Stimulated activated CD8-positive, alpha-beta memory T cell treated with anti-CD3 and anti-CD28 coated beads, Interleukin-2, amount 100 ng/mL, for 1 hour (primary cell): ENCODE measurements at regions not wholly inside any gene's neighbourhood (a gene's known extent, or its start where the extent isn't known, plus 50 kb on each side); places are given as distances from the start of the nearest gene placed in this dataset.
"Not testable (repeated sequence)": the region's sequence is repeated elsewhere in the genome, so short reads cannot be mapped to it uniquely, and the experiment has no call there.

ENCODE experiments used
- DNase-seq, 2 donors: peaks; one replicate each; pipeline ENCODE4 v3.0.0-alpha.2; 2020; ENCODE audit warnings: low read depth in 2 of 2

DNA sequence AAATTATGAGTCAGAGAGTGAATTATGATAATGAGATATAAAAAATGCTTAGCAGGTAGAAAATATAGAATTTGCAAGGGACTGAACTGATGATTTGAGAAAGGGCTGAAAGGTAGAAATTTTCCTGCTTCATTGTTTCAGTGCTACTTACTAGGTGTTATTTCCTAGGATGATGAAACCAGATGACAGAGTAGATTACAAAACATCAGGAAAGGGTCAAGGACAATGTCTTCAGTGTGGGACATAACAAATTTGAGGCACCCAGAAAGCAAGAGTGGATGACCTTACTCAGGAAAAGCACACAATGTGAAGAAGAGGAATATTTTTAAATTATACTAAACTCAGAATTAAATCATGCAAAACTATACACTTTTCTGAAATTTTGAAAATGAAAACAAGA lies 102.1 kb downstream of the SHCBP1 start:
- no peak for DNase-seq

DNA sequence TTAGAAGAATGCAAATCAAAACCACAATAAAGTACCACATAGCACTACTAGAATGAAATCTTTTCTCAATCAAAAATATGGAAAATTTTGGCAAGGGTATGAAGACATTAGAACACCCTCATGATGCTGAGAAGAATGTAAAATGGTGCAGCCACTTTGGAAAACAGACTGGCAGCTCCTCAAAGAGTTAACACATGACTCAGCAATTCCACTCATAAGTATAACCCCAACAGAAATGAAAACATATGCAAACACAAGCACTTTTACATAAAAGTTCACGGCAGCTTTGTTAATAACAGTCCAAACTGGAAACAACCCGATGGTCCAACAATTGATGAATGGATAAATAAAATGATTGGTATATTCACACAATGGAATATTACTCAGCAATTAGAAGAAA lies 124.5 kb downstream of the SHCBP1 start:
- DNase-seq, result no peak

DNA sequence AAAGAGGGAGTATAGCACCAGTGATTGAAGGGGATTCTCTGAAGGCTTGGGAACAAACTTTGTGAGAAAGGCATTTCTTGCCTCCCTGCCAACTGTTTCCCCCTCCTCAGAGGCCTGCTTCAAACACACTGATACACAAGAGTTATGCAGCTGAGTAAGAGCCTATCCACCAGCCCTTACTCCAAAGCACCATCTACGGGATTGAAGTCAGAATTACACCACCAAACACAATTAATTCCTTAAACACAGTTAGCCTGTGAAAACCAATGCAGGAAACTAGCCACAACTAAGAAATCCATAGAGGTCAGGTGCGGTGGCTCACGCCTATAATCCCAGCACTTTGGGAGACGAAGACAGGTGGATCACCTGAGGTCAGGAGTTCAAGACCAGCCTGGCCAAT lies 138.3 kb downstream of the SHCBP1 start:
- no peak for DNase-seq

DNA sequence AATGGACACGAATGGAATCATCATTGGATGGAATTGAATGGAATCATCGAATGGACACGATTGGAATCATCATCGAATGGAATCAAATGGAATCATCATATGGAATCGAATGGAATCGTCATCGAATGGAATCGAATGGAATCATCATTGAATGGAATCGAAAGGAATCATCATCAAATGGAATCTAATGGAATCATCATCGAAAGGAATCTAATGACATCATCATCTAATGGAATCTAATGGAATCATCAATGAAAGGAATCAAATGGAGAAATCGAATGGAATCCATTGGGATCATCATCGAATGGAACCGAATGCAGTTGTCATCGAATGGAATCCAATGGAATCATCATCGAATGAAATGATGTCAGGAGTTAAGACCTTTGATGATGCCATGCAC lies 154.9 kb downstream of the SHCBP1 start:
- DNase-seq, result no peak

DNA sequence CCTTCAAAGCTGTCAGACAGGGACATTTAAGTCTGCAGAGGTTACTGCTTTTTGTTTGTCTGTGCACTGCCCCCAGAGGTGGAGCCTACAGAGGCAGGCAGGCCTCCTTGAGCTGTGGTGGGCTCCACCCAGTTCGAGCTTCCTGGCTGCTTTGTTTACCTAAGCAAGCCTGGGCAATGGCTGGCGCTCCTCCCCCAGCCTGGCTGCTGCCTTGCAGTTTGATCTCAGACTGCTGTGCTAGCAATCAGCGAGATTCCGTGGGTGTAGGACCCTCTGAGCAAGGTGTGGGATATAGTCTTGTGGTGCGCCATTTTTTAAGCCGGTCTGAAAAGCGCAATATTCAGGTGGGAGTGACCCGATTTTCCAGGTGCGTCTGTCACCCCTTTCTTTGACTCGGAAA lies 166.4 kb downstream of the SHCBP1 start:
- not testable (repeated sequence) for DNase-seq

DNA sequence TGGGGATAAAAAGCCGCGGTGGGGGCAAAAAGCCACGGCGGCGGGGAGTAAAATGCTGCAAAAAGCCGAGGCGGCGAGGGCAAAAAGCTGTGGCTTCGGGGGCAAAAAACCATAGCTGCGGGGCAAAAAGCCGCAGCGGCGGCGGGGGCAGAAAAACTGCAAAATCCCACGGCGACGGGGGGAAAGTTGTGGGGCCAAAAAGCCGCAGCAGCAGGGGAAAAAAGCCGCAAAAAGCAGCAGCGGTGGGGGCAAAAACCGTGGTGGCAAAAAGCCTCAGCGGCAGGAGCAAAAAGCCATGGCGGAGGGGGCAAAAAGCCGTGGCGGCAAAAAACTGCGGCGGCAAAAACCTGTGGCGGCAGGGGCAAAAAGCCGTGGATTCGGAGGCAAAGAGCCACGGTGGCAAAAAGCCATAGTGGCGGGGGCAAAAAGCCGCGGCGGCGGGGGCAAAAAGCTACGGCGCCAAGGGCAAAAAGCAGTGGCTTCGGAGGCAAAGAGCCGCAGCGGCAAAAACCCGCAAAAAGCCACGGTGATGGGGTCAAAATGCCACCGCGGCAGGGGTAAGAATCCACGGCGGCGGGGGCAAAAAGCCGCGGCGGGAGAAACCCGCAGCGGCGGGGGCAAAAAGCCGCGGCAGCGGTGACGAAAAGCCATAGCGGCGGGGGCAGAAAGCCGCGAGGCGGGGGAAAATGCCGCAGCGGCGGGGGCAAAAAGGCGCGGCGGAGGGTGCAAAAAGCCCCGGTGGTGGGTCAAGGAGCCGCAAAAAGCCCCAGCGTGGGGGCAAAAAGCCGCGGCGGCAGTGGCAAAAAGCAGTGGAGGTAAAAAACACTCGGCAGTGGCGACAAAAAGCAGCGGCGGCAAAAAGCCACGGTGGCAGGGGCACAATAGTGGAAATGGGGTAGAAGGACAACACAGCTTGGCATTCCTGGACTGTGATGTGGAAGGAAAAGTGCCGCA lies 192.8 kb downstream of the SHCBP1 start:
- no peak for DNase-seq

DNA sequence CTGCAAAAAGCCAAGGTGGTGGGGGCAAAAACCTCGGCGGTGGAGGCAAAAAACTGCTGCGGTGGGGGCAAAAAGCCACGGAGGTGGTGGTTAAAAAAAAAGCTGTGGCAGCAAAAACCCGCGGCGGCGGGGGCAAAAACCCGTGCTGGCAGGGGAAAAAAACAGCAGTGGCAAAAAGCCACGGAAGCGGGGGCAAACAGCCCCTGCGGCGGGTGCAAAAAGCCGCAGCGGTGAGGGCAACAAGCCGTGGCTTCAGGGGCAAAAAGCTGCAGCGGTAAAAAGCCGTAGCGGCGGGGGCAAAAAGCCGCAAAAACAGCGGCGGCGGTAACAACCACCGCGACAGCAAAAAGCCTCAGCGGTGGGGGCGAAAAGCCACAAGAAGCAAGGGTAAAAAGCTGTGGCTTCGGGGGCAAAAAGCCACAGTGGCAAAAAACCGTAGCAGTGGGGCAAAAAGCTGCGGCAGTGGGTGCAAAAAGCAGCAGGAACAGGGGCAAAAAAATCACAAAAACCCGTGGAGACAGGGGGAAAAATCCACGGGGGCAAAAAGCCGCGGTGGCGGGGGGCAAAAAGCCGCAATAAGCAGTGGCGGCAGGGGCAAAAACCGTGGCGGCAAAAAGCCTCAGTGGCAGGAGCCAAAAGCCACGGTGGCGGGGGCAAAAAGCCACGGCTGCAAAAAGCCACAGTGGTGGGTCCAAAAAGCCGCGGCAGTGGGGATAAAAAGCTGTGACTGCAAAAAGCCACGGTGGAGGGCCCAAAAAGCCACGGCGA lies 193.7 kb downstream of the SHCBP1 start:
- no peak for DNase-seq

DNA sequence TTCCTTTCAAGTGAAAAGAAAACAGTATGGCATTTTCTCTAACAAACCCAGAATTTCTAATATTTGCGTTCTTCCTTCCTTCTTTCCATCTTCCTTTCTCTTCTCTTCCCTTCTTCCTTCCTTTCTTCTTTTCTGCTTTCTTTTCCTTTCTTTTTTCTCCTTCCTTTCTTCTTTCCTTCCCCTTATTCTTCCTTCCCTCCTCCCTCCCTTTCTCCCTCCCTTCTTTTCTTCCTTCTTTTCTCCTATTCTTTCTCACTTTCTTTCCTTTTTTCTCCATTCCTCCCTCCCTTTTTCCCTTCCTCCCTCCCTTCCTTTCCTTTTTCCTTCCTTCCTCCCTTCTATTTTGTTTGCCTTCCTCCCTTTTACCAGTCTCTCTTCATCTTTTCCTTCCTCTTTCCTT lies 194.8 kb downstream of the SHCBP1 start:
- no peak for DNase-seq

DNA sequence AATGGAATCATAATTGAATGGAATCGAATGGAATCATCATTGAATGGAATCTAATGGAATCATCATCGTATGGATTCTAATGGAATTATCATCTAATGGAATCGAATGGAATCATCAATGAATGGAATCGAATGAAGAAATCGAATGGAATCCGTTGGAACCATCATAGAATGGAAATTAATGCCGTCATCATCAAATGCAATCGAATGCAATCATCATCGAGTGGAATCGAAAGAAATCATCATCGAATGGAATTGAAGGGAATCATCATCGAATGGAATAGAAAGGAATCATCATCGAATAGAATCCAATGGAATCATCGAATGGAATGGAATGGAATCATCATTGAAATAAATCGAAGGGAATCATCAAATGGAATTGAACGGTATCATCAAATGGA lies 217.2 kb downstream of the SHCBP1 start:
- DNase-seq, result no peak

DNA sequence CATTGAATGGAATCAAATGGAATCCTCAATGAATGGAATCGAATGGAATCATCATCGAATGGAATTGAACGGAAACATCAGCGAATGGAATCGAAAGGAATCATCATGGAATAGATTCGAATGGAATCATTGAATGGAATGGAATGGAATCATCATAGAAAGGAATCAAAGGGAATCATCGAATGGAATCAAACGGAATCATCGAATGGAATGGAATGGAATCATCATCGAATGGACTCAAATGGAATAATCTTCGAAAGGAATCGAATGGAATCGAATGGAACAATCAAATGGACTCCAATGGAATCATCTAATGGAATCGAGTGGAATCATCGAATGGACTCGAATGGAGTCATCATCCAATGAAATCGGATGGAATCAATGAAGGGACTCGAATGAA lies 222.6 kb downstream of the SHCBP1 start:
- DNase-seq, result not testable (repeated sequence)

DNA sequence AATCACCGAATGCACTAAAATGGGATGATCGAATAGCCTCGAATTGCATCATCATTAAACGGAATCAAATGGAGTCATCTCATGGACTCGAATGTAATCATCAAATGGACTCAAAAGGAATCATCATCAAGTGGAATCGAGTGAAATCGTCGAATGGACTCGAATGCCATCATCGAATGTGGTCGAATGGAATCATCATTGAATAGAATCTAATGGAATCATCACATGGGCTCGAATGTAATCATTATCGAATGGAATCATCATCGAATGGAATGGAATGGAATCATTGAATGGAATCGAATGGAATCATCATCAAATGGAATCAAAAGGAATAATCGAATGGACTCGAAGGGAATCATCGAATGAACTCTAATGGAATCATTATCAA lies 224.3 kb downstream of the SHCBP1 start:
- not testable (repeated sequence) for DNase-seq

DNA sequence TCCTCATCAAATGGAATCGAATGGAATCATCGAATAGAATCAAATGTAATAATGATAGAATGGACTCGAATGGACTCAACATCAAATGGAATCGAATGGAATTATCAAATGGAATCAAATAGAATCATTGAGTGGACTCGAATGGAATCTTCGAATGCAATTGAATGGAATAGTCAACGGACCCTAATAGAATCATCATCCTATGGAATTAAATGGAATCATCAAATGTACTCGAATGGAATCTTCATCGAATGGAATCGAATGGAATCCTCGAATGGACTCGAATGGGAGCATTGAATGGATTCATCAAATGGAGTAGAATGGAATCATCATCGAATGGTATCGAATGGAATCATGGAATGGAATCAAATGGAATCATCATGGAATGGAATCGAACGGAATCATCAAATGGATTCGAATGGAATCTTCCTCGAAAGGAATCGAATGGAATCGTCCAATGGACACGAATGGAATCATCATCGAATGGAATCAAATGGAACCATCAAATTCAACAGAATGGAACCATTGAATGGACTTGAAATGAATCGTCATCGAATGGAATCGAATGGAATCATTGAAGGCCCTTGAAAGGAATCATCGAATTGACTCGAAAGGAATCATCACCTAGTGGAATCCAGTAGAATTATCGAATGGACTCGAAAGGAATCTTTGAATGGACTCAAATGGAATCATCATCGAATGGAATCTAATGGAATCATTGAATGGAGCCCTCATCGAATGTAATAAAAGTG lies 224.9 kb downstream of the SHCBP1 start:
- not testable (repeated sequence) for DNase-seq

DNA sequence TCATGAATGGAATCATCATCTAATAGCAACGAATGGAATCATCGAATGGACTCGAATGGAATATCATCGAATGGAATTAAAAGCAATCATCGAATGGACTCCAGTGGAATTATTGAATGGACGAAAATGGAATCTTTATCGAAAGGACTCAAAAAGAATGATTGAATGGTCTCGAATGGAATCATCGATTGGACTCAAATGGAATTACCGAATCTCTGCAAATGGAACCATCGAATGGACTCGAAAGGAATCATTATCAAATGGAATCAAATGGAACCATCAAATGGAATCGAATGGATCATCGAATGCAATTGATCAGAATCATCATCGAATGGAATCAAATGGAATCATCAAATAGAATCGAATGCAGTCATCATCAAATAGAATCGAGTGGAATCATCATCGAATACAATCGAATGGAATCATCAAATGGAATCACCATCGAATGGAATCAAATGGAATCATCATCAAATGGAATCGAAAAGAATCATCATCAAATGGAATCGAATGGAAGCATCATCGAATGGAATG lies 225.7 kb downstream of the SHCBP1 start:
- DNase-seq, result not testable (repeated sequence)

DNA sequence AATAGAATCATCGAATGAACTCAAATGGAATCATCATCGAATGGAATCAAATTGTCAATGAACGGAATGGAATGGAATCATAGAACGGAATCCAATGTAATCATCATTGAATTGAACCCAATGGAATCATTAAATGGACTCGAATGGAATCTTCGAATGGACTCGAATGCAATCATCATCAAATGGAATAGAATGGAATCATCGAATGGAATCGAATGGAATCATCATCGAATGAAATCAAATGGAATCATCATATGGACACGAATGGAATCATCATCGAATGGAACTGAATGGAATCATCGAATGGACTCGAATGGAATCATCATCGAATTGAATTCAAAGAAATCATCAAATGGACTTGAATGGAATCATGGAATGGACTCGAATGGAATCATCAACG lies 226.2 kb downstream of the SHCBP1 start:
- not testable (repeated sequence) for DNase-seq

DNA sequence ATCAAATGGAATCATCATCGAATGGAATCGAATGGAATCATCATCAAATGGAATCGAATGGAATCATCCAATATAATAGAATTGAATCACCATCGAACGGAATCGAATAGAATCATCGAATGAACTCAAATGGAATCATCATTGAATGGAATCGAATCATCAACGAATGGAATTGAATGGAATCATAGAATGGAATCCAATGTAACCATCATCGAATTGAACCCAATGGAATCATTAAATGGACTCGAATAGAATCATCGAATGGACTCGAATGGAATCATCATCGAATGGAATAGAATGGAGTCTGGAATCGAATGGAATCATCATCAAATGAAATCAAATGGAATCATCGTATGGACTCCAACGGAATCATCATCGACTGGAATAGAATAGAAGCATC lies 227.0 kb downstream of the SHCBP1 start:
- DNase-seq, result not testable (repeated sequence)

DNA sequence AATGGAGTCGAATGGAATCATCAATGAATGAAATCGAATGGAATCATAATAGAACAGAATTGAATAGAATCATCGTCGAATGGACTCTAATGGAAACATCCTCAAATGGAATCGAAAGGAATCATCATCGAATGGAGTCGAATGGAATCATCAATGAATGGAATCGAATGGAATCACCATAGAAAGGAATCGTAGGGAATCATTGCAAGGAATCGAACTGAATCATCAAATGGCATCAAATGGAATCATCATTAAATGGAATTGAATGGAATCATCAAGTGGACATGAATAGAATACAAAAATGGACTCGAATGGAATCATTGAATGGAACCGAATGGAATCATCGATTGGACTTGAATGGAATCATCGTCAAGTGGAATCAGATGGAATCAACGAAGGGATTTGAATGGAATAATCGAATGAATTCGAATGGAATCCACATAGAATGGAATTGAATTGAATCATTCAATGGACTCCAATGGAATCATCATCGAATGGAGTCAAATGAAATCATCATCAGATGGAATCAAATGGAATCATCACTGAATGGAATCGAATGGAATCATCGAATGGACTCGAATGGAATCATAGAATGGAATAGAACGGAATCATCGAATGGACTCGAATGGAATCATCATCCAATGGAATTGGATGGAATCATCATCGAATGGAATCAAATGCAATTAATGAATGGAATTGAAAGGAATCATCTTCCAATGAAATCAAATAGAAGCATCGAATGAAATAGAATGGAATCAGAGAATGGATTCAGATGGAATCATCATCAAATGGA lies 228.1 kb downstream of the SHCBP1 start:
- DNase-seq, result not testable (repeated sequence)

DNA sequence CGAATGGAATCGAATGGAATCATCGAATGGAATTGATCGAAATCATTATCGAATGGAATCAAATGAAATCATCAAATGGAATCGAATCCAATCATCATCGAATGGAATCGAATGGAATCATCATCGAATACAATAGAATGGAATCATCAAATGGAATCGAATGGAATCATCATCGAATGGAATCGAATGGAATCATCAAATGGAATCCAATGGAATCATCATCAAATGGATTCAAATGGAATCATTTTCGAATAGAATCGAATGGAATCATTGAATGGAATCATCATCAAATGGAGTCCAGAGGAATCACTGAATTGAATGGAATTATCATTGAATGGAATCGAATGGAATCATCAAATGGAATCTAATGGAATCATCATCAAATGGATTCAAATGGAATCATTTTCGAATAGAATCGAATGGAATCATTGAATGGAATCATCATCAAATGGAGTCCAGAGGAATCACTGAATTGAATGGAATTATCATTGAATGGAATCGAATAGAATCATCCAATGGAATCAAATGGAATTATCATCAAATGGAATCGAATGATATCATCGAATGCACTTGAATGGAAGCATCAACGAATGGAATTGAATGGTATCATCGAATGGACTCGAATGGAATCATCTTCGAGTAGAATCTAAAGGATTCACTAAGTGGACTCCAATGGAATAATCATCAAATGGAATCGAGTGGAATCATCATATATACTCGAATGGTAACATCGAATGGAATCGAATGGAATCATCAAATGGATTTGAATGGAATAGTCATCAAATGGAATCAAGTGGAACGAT lies 230.3 kb downstream of the SHCBP1 start:
- not testable (repeated sequence) for DNase-seq

DNA sequence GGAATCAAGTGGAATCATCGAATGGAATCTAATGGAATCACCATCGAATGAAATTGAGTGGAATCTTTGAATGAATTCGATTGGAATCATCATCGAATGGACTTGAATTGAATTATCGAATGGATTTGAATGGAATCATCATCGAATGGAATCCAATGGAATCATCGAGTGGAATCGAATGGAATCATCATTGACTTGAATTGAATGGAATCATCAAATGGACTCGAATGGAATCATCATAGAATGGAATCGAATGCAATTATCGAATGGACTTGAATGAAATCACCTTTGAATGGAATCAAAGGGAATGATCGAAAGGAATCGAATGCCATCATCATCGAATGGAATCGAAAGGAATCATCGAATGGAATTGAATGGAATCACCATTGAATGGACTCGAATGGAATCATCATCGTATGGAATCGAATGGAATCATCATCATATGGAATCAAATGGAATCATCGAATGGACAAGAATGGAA lies 231.6 kb downstream of the SHCBP1 start:
- DNase-seq, result peak; percentile 53 to 82

DNA sequence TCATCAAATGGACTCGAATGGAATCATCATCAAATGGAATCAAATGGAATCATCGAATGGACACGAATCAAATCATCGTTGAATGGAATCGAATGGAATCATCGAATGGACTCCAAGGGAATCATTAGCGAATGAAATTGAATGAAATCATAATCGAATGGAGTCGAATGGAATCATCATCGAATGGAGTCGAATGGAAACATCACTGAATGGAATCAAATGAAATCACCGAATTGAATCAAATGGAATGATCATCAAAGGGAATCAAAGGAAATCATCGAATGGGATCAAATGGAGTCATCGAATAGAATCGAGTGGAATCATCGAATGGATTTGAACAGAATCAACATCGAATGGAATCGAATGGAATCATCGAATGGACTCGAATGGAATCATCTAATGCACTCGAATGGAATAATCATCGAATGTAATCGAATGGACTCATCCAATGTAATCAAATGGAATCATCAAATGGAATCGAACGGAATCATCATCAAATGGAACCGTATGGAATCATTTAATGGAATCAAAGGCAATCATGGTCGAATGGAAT lies 232.2 kb downstream of the SHCBP1 start:
- not testable (repeated sequence) for DNase-seq

DNA sequence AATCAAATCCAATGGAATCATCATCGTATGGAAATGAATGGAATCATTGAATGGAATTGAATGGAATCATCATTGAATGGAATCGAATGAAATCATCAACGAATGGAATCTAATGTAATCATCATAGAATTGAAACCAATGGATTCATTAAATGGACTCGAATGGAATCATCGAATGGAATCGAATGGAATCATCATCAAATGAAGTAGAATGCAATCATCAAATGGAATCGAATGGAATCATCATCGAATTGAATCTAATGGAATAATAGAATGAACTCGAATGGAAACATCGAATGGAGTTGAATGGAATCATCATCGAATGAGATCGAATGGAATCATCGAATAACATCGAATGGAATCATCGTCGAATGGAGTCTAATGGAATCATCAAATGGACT lies 232.8 kb downstream of the SHCBP1 start:
- not testable (repeated sequence) for DNase-seq
